Amniotic stem cell (primary cell): ENCODE measurements at regions not wholly inside any gene's neighbourhood (a gene's known extent, or its start where the extent isn't known, plus 50 kb on each side); places are given as distances from the start of the nearest gene placed in this dataset.
"Not testable (repeated sequence)": the region's sequence is repeated elsewhere in the genome, so short reads cannot be mapped to it uniquely, and the experiment has no call there.

Experiments
- DNase-seq: peaks from one replicate; lab custom pipeline; 2025; lab: John Stamatoyannopoulos, UW

GRCh38 chr2:76009484-76009883, 298.8 kb upstream of the GCFC2 start:
- no peak for DNase-seq

GRCh38 chr2:76008001-76008702, 297.4 kb upstream of the GCFC2 start:
- DNase-seq: no peak

- DNase-seq: no peak
Observed at GRCh38 chr2:76000425-76000824, 289.7 kb upstream of the GCFC2 start.

- no peak for DNase-seq
Observed at GRCh38 chr2:75998451-75998850, 287.7 kb upstream of the GCFC2 start.

- no peak for DNase-seq
Observed at GRCh38 chr2:75994759-75995158, 284.0 kb upstream of the GCFC2 start.

GRCh38 chr2:75988622-75989021, 277.9 kb upstream of the GCFC2 start:
- not testable (repeated sequence) for DNase-seq

- no peak for DNase-seq
Observed at GRCh38 chr2:75986617-75987016, 275.9 kb upstream of the GCFC2 start.

- DNase-seq: no peak
Observed at GRCh38 chr2:75982719-75983118, 272.0 kb upstream of the GCFC2 start.

- no peak for DNase-seq
Observed at GRCh38 chr2:75964646-75965045, 253.9 kb upstream of the GCFC2 start.

GRCh38 chr2:75960472-75961009, 249.8 kb upstream of the GCFC2 start:
- DNase-seq: no peak

- DNase-seq: no peak
Observed at GRCh38 chr2:75959724-75960471, 249.2 kb upstream of the GCFC2 start.

GRCh38 chr2:75954761-75955160, 244.0 kb upstream of the GCFC2 start:
- DNase-seq: no peak

- no peak for DNase-seq
Observed at GRCh38 chr2:75952173-75952572, 241.5 kb upstream of the GCFC2 start.

GRCh38 chr2:75949385-75950030, 238.8 kb upstream of the GCFC2 start:
- DNase-seq: no peak

GRCh38 chr2:75936311-75936710, 225.6 kb upstream of the GCFC2 start:
- DNase-seq: no peak

GRCh38 chr2:75932996-75933395, 222.3 kb upstream of the GCFC2 start:
- DNase-seq: no peak

GRCh38 chr2:75928093-75928492, 217.4 kb upstream of the GCFC2 start:
- DNase-seq: no peak

- DNase-seq: no peak
Observed at GRCh38 chr2:75925331-75926024, 214.8 kb upstream of the GCFC2 start.

- DNase-seq: no peak
Observed at GRCh38 chr2:75922191-75922590, 211.5 kb upstream of the GCFC2 start.

GRCh38 chr2:75920859-75921551, 210.3 kb upstream of the GCFC2 start:
- DNase-seq: no peak

GRCh38 chr2:75915851-75916634, 205.3 kb upstream of the GCFC2 start:
- no peak for DNase-seq
